HG03571 (cell line): ENCODE measurements at regions not wholly inside any gene's neighbourhood (a gene's known extent, or its start where the extent isn't known, plus 50 kb on each side); places are given as distances from the start of the nearest gene placed in this dataset.

Experiments used
- ATAC-seq: cut with Tn5 transposase; IDR thresholded peaks from one replicate; pipeline ENCODE4 v1.9.1; 2021; ENCODE audit not compliant: unreplicated experiment

- no peak for ATAC-seq
Observed at GRCh38 chr4:11189756-11190155, 238.9 kb downstream of the HS3ST1 start.

- ATAC-seq = no peak
Observed at GRCh38 chr4:11183356-11183740, 245.3 kb downstream of the HS3ST1 start.

- no peak for ATAC-seq
Observed at GRCh38 chr4:11182586-11183355, 245.9 kb downstream of the HS3ST1 start.

GRCh38 chr4:11182031-11182430, 246.7 kb downstream of the HS3ST1 start:
- no peak for ATAC-seq

- ATAC-seq = no peak
Observed at GRCh38 chr4:11179796-11180195, 248.9 kb downstream of the HS3ST1 start.

- no peak for ATAC-seq
Observed at GRCh38 chr4:11178433-11178832, 250.3 kb downstream of the HS3ST1 start.

- ATAC-seq = no peak
Observed at GRCh38 chr4:11175374-11175773, 253.3 kb downstream of the HS3ST1 start.

GRCh38 chr4:11166606-11167005, 262.1 kb downstream of the HS3ST1 start:
- no peak for ATAC-seq

GRCh38 chr4:11166034-11166433, 262.7 kb downstream of the HS3ST1 start:
- no peak for ATAC-seq

- no peak for ATAC-seq
Observed at GRCh38 chr4:11165052-11165451, 263.6 kb downstream of the HS3ST1 start.

- ATAC-seq = no peak
Observed at GRCh38 chr4:11160288-11160687, 268.4 kb downstream of the HS3ST1 start.

GRCh38 chr4:11158971-11159370, 269.7 kb downstream of the HS3ST1 start:
- ATAC-seq = no peak

GRCh38 chr4:11155208-11155867, 273.4 kb downstream of the HS3ST1 start:
- no peak for ATAC-seq

GRCh38 chr4:11153171-11153750, 275.4 kb downstream of the HS3ST1 start:
- no peak for ATAC-seq

- no peak for ATAC-seq
Observed at GRCh38 chr4:11152684-11153083, 276.0 kb downstream of the HS3ST1 start.

GRCh38 chr4:11151500-11151899, 277.2 kb downstream of the HS3ST1 start:
- ATAC-seq = no peak

- no peak for ATAC-seq
Observed at GRCh38 chr4:11149612-11150259, 279.0 kb downstream of the HS3ST1 start.

- no peak for ATAC-seq
Observed at GRCh38 chr4:11139871-11140270, 288.8 kb downstream of the HS3ST1 start.

- ATAC-seq = no peak
Observed at GRCh38 chr4:11138964-11139363, 289.7 kb downstream of the HS3ST1 start.

GRCh38 chr4:11134705-11135104, 294.0 kb downstream of the HS3ST1 start:
- no peak for ATAC-seq

- ATAC-seq = no peak
Observed at GRCh38 chr4:11133868-11134267, 294.8 kb downstream of the HS3ST1 start.

- ATAC-seq = no peak
Observed at GRCh38 chr4:11132478-11132877, 296.2 kb downstream of the HS3ST1 start.
